Activated T-helper 2 cell treated with anti-CD3 and anti-CD28 coated beads, Interferon-gamma antibody, Interleukin-2, Interleukin-4, amounts not matched to agents 10 μg/mL and 5 μg/mL and 100 μg/mL, durations not matched to agents 14 hours and 24 hours and 36 hours (primary cell): ENCODE measurements at regions not wholly inside any gene's neighbourhood (a gene's known extent, or its start where the extent isn't known, plus 50 kb on each side); places are given as distances from the start of the nearest gene placed in this dataset.

Source experiments
- DNase-seq: peaks from one replicate; pipeline ENCODE4 v3.0.0; 2021; ENCODE audit warnings: low spot score
- H3K27ac Mint-ChIP-seq: one replicate; pipeline ENCODE4 v1.8.0; 2021; ENCODE audit warnings: mixed read lengths
- H3K27me3 Mint-ChIP-seq: one replicate; pipeline ENCODE4 v1.8.0; 2021; ENCODE audit warnings: low read depth, mixed read lengths
- H3K36me3 Mint-ChIP-seq: one replicate; pipeline ENCODE4 v1.8.0; 2021; ENCODE audit warnings: low read depth, mixed read lengths
- H3K4me1 Mint-ChIP-seq: one replicate; pipeline ENCODE4 v1.8.0; 2021; ENCODE audit warnings: low read depth, mixed read lengths
- H3K4me3 Mint-ChIP-seq: one replicate; pipeline ENCODE4 v1.8.0; 2021; ENCODE audit warnings: low read depth, mild to moderate bottlenecking, moderate library complexity, mixed read lengths
- H3K9me3 Mint-ChIP-seq: one replicate; pipeline ENCODE4 v1.8.0; 2021; ENCODE audit warnings: mixed read lengths
- intact Hi-C: fragments of 100-400 bp; cut with micrococcal nuclease; formaldehyde crosslinking; loops from one replicate; pipeline ENCODE4 v1.15.1; 2023

DNA sequence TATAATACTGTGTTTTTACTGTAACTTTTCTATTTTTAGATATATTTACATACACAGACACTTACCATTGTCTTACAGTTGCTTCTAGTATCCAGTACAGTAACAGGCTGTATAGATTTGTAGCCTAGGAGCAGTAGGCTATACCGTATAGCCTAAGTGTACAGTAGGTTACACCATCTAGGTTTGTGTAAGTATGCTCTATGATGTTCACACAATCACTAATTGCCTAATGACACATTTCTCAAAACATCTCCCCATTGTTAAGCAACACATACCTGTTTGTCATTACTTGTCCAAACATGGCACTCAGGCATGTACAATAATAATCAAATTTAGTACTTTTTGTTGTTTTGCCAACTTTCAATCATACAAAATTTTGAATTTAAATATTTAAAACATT is 757.3 kb downstream of the DOK5 start:
- Mint-ChIP-seq H3K27me3 (no peaks in the 10 kb centered on the region), H3K36me3 (no peaks in the 10 kb centered on the region), H3K27ac (no peak overlapping the region), H3K4me3 (no peak overlapping the region), H3K9me3 (peaks cover 37% of the 10 kb centered on the region), H3K4me1 (no peaks in the 10 kb centered on the region)
- DNase-seq: no peak
- intact Hi-C loops: no loop called here

DNA sequence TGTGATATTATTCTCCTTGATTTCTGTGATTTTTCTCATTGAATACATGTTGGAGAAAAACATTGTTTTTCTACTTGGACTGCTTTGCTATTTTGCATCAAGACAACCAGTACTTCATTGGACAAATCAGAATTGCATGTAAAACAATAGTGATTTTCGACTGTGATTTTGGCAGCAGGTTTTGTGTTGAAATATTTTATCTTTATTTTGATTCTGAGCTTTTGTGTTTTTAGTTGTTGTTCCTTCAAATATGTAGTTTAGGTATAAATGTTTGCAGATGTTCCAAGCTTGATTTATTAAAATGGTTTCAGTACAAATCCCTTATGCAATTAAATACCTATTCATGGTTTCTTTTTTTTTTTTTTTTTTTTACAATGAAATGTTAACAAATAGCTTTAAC is 754.1 kb downstream of the DOK5 start:
- Mint-ChIP-seq H3K4me3 (no peak overlapping the region), H3K27ac (no peak overlapping the region), H3K4me1 (no peaks in the 10 kb centered on the region), H3K36me3 (no peaks in the 10 kb centered on the region), H3K27me3 (no peaks in the 10 kb centered on the region), H3K9me3 (peaks cover 35% of the 10 kb centered on the region)
- intact Hi-C loops: no loop called here
- no peak for DNase-seq

DNA sequence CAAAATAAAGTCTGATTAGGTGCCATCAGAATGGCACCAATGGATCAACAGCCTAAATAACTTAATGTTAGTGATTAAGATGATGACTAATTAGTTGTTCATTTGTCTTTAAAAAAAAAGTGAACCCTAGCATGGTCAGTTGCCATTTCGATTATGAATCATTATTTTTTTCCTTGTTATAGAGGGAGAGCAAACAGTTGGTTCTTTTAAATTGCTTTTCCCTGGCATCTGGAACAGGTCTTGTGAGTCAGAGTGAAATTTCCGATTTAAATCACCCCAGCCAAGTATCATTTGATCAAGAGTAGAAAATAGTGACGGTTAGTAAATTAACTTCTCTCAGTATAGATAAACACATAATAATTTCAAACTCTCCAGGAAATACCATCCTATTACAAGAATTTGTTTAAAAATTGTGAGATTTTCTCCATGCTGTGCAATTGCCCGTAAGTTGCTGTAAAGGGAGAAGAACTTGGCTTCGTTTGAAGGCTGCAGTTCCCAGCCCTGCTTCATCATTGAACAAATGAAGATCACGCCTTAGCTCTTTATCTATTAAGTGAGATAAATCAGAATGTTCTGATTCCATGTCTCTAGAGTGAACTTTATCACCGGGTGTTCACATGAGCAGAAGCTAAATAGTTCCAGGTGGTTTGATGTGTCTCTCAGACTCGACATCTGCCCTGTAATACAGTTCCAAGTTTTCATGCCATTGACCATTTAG is 741.3 kb downstream of the DOK5 start:
- no peak overlapping the region for H3K4me3 Mint-ChIP-seq
- no peak overlapping the region for H3K27ac Mint-ChIP-seq
- intact Hi-C loops: no loop called here
- no peaks in the 10 kb centered on the region for H3K36me3 Mint-ChIP-seq
- H3K9me3 Mint-ChIP-seq: peaks cover 34% of the 10 kb centered on the region
- no peak for DNase-seq
- H3K27me3 Mint-ChIP-seq: no peaks in the 10 kb centered on the region
- H3K4me1 Mint-ChIP-seq: no peaks in the 10 kb centered on the region

DNA sequence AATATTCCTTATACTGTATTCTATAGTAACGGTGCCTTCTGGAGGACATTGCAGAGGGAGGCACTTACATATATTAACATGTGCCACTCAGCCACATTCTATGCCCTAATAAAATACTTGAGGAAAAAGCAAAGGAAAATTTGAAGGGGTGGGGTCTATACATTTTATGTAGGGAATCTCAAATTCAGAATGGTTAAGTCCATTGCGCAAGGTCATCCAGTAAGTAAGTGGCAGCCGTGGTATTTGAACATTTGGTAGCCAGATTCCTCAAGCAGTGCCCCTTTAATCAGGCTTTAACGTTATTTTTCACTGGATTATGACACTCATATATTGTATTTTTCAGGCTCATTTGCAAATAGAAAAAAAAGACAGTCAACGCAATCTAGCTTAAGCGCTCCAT is 738.3 kb downstream of the DOK5 start:
- intact Hi-C loops: no loop called here

DNA sequence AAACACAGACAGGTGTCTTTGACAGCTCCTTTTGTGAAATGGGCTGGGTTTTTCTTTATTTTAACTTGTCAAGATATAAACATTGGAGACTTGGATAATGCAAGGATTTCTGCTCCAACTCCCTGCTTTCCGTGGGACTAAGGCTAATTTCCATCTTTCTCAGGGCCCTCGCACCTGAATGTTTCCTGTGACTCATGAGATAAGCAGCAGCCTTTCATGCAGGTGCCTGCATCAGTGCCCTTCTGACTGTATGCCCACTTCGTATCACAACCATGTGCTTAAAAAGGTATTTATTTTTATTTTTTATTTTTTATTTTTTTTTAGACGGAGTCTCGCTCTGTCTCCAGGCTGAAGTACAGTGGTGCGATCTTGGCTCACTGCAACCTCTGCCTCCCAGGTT is 736.1 kb downstream of the DOK5 start:
- intact Hi-C loops: no loop called here
- no peaks in the 10 kb centered on the region for H3K36me3 Mint-ChIP-seq
- peaks cover 48% of the 10 kb centered on the region for H3K9me3 Mint-ChIP-seq
- no peaks in the 10 kb centered on the region for H3K4me1 Mint-ChIP-seq
- no peak for DNase-seq
- no peaks in the 10 kb centered on the region for H3K27me3 Mint-ChIP-seq
- H3K4me3 Mint-ChIP-seq: no peak overlapping the region
- no peak overlapping the region for H3K27ac Mint-ChIP-seq

More for the DNA sequence above, 738.3 kb downstream of the DOK5 start:
- Mint-ChIP-seq H3K4me3 (no peak overlapping the region), H3K27me3 (no peaks in the 10 kb centered on the region), H3K9me3 (peaks cover 43% of the 10 kb centered on the region), H3K4me1 (no peaks in the 10 kb centered on the region), H3K36me3 (no peaks in the 10 kb centered on the region), H3K27ac (no peak overlapping the region)
- no peak for DNase-seq

DNA sequence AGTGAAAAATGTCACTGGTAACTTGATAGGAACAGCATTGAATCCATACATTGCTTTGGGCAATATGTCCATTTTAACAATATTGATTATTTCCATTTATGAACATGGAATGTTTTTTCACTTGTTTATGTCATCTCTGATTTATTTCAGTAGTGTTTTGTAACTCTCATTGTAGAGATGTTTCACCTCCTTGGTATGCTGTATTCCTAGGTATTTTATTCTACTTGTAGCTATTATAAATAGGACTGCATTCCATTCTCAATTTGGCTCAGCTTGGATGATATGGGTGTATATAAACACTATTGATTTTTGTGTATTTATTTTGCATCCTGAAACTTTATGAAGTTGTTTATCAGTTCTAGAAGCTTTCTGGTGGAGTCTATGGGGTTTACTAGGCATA is 730.3 kb downstream of the DOK5 start:
- H3K27me3 Mint-ChIP-seq: no peaks in the 10 kb centered on the region
- H3K4me1 Mint-ChIP-seq: no peaks in the 10 kb centered on the region
- DNase-seq: no peak
- H3K27ac Mint-ChIP-seq: no peak overlapping the region
- H3K4me3 Mint-ChIP-seq: no peak overlapping the region
- intact Hi-C loops: no loop called here
- H3K9me3 Mint-ChIP-seq: peaks cover 43% of the 10 kb centered on the region
- no peaks in the 10 kb centered on the region for H3K36me3 Mint-ChIP-seq

DNA sequence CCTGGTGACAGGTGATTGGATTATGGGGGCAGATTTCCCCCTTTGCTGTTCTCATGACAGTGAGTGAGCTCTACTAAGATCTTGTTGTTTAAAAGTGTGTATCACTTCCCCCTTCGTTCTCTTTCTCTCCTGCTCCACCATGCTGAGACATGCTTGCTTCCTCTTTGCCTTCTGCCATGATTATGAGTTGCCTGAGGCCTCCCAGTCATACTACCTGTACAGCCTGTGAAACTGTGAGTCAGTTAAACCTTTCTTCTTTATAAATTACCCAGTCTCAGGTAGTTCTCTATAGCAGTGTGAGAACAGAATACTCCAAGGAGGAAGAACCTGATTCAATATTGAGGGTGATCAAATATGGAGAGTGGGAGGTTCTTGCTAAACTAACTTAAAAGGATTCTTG is 724.9 kb downstream of the DOK5 start:
- H3K9me3 Mint-ChIP-seq: peaks cover 33% of the 10 kb centered on the region
- intact Hi-C loops: no loop called here
- H3K27ac Mint-ChIP-seq: no peak overlapping the region
- no peak for DNase-seq
- no peaks in the 10 kb centered on the region for H3K27me3 Mint-ChIP-seq
- no peaks in the 10 kb centered on the region for H3K36me3 Mint-ChIP-seq
- no peaks in the 10 kb centered on the region for H3K4me1 Mint-ChIP-seq
- no peak overlapping the region for H3K4me3 Mint-ChIP-seq

DNA sequence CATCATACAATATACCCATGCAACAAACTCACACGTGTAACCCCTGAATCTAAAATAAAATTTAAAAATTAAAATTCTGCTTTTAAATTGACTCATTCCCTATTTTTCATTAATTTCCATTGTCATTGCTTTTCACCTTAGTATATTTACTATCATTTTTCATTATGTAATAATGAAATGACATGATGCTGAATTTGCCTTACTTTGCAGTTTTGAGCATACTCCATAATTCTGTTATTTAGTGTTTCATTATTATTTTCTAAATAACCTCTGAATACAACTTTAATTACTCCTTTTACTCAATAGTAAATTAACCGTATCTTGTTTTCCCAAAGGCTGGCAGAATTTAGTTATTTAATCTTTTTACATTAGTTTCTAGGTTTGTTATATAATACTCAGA is 719.6 kb downstream of the DOK5 start:
- Mint-ChIP-seq H3K9me3 (peaks cover 49% of the 10 kb centered on the region), H3K4me3 (no peak overlapping the region), H3K36me3 (no peaks in the 10 kb centered on the region), H3K27ac (no peak overlapping the region), H3K27me3 (no peaks in the 10 kb centered on the region), H3K4me1 (no peaks in the 10 kb centered on the region)
- no peak for DNase-seq
- intact Hi-C loops: no loop called here

DNA sequence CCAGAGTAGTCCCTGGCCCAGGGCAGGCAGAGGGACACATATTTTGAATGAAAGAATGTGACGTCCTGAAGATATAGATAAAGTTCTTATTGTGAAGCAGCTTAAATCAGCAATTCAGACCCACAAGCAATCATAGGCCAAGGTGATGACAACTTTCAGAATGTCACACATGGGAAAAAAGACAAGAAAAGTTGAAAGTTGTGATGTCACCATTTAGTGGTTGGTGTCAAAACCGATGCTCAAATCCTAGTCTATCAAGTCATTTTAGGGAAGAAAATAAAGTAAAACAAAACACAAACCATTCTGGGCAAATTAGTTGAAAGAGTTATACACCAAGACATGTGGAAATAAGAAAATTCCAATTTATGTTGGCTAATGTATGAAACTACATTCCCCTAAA is 710.8 kb downstream of the DOK5 start:
- intact Hi-C loops: no loop called here
- H3K27me3 Mint-ChIP-seq: no peaks in the 10 kb centered on the region
- no peaks in the 10 kb centered on the region for H3K36me3 Mint-ChIP-seq
- no peak overlapping the region for H3K27ac Mint-ChIP-seq
- H3K4me1 Mint-ChIP-seq: no peaks in the 10 kb centered on the region
- DNase-seq: no peak
- peaks cover 43% of the 10 kb centered on the region for H3K9me3 Mint-ChIP-seq
- no peak overlapping the region for H3K4me3 Mint-ChIP-seq

DNA sequence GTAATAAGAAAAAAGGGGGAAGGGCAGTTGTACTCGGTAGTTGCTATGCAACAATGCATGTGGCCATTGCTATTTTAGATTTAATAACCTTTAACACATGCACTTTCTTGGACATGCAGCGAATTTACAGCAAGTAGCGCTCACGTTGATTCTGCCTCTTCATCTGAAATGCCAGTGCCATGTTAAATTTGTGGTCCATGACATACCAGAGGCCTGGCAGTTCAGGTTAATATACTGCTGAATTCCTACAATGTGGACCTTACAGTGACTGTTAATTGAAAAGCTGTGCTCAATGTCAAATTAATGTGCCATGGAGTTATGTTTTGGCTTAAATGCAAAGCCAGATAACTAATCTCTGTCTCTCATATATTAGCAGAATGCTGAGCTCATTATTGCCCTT is 699.7 kb downstream of the DOK5 start:
- Mint-ChIP-seq H3K36me3 (no peaks in the 10 kb centered on the region), H3K9me3 (peaks cover 29% of the 10 kb centered on the region), H3K4me3 (no peak overlapping the region), H3K27me3 (no peaks in the 10 kb centered on the region), H3K27ac (no peak overlapping the region), H3K4me1 (no peaks in the 10 kb centered on the region)
- no peak for DNase-seq
- intact Hi-C loops: no loop called here

DNA sequence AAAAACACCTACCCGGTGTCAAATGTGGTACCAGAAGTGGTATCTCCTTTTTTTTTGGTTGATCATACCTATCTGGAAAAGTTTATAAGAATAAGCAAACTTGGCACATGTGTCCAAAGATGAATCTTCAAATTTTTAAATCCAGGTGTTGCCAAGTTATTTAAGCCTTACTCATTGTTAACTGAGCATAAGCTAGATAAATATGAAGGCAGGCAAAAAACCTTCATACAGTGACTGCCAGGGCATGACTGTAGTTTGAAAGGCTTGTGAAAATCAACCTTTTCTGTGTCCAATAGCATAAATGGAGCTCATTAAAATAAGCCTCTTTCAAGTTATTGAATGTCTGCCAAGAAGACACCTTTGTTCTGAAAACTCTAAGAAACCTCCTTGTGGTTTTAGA is 699.2 kb downstream of the DOK5 start:
- H3K27me3 Mint-ChIP-seq: no peaks in the 10 kb centered on the region
- H3K4me3 Mint-ChIP-seq: no peak overlapping the region
- peaks cover 24% of the 10 kb centered on the region for H3K9me3 Mint-ChIP-seq
- no peak for DNase-seq
- no peak overlapping the region for H3K27ac Mint-ChIP-seq
- intact Hi-C loops: no loop called here
- no peaks in the 10 kb centered on the region for H3K4me1 Mint-ChIP-seq
- H3K36me3 Mint-ChIP-seq: no peaks in the 10 kb centered on the region

DNA sequence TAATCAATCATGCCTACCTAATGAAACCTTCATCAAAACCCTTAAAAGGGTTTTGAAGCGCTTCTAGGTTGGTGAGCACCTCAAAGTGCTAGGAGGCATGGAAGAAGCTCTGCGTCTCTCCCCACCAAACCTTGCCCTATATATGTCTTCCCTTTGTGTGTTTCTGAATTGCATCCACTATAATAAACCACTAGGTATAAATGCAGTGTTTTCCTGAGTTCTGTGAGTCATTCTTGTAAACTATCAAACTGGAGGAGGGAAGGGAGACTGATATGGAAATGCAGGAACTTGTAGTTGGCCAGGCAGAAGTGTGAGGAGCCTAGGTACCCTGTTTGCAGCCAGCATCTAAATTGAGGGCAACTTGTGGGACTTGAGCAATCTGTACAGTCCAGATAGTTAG is 698.8 kb downstream of the DOK5 start:
- no peak overlapping the region for H3K4me3 Mint-ChIP-seq
- H3K9me3 Mint-ChIP-seq: peaks cover 24% of the 10 kb centered on the region
- DNase-seq: no peak
- no peak overlapping the region for H3K27ac Mint-ChIP-seq
- H3K4me1 Mint-ChIP-seq: no peaks in the 10 kb centered on the region
- H3K36me3 Mint-ChIP-seq: no peaks in the 10 kb centered on the region
- intact Hi-C loops: no loop called here
- H3K27me3 Mint-ChIP-seq: no peaks in the 10 kb centered on the region

DNA sequence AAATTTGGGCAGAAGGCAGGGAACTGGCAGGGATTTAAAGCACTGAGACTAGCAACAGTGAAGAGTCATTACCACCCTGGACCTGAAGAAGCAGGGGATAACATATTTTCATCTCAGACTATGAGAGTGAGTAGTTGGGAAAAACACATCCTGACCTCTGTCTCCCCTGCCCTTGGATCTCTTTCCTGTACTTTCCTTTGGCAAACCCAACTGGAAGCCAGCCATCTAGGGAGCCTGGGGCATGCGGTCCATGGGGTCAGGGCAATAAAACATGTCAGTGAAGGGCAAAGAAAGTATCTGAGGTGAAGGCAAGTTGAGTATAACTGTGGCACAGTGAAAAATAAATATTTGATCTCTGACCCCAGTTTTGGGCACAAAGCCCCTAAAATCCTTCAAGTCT is 698.2 kb downstream of the DOK5 start:
- intact Hi-C loops: no loop called here
- Mint-ChIP-seq H3K36me3 (no peaks in the 10 kb centered on the region), H3K27ac (no peak overlapping the region), H3K9me3 (peaks cover 26% of the 10 kb centered on the region), H3K27me3 (no peaks in the 10 kb centered on the region), H3K4me1 (no peaks in the 10 kb centered on the region), H3K4me3 (no peak overlapping the region)
- no peak for DNase-seq
